ENCODE measurements at regions not wholly inside any gene's neighbourhood (a gene's known extent, or its start where the extent isn't known, plus 50 kb on each side); places are given as distances from the start of the nearest gene placed in this dataset.

GRCh38 chr19:29297381-29297780, 84.4 kb upstream of the UQCRFS1 start:
- H3K4me3 ChIP-seq (replicated peaks; ENCODE audit: low read depth, low read length), result no peak overlapping the region
- TF ChIP-seq CTCF (IDR thresholded peaks at IDR 0.05; ENCODE audit: insufficient read depth, low read length, poor library complexity, severe bottlenecking), result no peak
- no peak for DNase-seq (ENCODE audit: extremely low read depth, insufficient read length)
- H3K27me3 ChIP-seq (replicated peaks; ENCODE audit: control insufficient read depth, insufficient read depth, low read length), result no peaks in the 10 kb centered on the region
- no peaks in the 10 kb centered on the region for H3K36me3 ChIP-seq (ENCODE audit: control insufficient read depth, insufficient read depth, low read length)

- no peak for DNase-seq (ENCODE audit: extremely low read depth, insufficient read length)
- Histone ChIP-seq H3K36me3 (ENCODE audit: control insufficient read depth, insufficient read depth, low read length) (no peaks in the 10 kb centered on the region), H3K27me3 (replicated peaks; ENCODE audit: control insufficient read depth, insufficient read depth, low read length) (no peaks in the 10 kb centered on the region), H3K4me3 (replicated peaks; ENCODE audit: low read depth, low read length) (no peak overlapping the region)
- TF ChIP-seq CTCF (IDR thresholded peaks at IDR 0.05; ENCODE audit: insufficient read depth, low read length, poor library complexity, severe bottlenecking), result no peak
These were observed 86.7 kb upstream of the UQCRFS1 start for GRCh38 chr19:29299416-29300380.

- no peaks in the 10 kb centered on the region for H3K36me3 ChIP-seq (ENCODE audit: control insufficient read depth, insufficient read depth, low read length)
- H3K4me3 ChIP-seq (replicated peaks; ENCODE audit: low read depth, low read length), result no peak overlapping the region
- no peak for TF ChIP-seq CTCF (IDR thresholded peaks at IDR 0.05; ENCODE audit: insufficient read depth, low read length, poor library complexity, severe bottlenecking)
- H3K27me3 ChIP-seq (replicated peaks; ENCODE audit: control insufficient read depth, insufficient read depth, low read length), result no peaks in the 10 kb centered on the region
- DNase-seq (ENCODE audit: extremely low read depth, insufficient read length), result no peak
These were observed 89.3 kb upstream of the UQCRFS1 start for GRCh38 chr19:29302002-29302928.

GRCh38 chr19:29303069-29303718, 90.2 kb upstream of the UQCRFS1 start:
- no peak for TF ChIP-seq CTCF (IDR thresholded peaks at IDR 0.05; ENCODE audit: insufficient read depth, low read length, poor library complexity, severe bottlenecking)
- H3K27me3 ChIP-seq (replicated peaks; ENCODE audit: control insufficient read depth, insufficient read depth, low read length), result no peaks in the 10 kb centered on the region
- no peaks in the 10 kb centered on the region for H3K36me3 ChIP-seq (ENCODE audit: control insufficient read depth, insufficient read depth, low read length)

GRCh38 chr19:29303719-29304090, 90.8 kb upstream of the UQCRFS1 start:
- TF ChIP-seq CTCF (IDR thresholded peaks at IDR 0.05; ENCODE audit: insufficient read depth, low read length, poor library complexity, severe bottlenecking), result no peak
- DNase-seq (ENCODE audit: extremely low read depth, insufficient read length), result no peak
- H3K4me3 ChIP-seq (replicated peaks; ENCODE audit: low read depth, low read length), result no peak overlapping the region
- H3K36me3 ChIP-seq (ENCODE audit: control insufficient read depth, insufficient read depth, low read length), result no peaks in the 10 kb centered on the region
- no peaks in the 10 kb centered on the region; the same call in 1 of the 2 replicates for H3K27me3 ChIP-seq (replicated peaks; ENCODE audit: control insufficient read depth, insufficient read depth, low read length)

More at GRCh38 chr19:29303069-29303718, 90.2 kb upstream of the UQCRFS1 start:
- no peak for DNase-seq (ENCODE audit: extremely low read depth, insufficient read length)
- no peak overlapping the region for H3K4me3 ChIP-seq (replicated peaks; ENCODE audit: low read depth, low read length)
